Mesendoderm (in vitro differentiated cells): ENCODE measurements at regions not wholly inside any gene's neighbourhood (a gene's known extent, or its start where the extent isn't known, plus 50 kb on each side); places are given as distances from the start of the nearest gene placed in this dataset.

Experiments used
- DNase-seq: peaks from one replicate; pipeline ENCODE4 v3.0.0; 2013
- H2AK5ac ChIP-seq: 2 replicates; pipeline ENCODE4 v1.6.1; 2013; ENCODE audit warnings: low read length, inconsistent platforms
- H2BK120ac ChIP-seq: 2 replicates; pipeline ENCODE4 v1.6.1; 2013; ENCODE audit warnings: low read depth, mild to moderate bottlenecking, low read length, moderate library complexity, mixed read lengths
- H2BK15ac ChIP-seq: replicated peaks from 2 replicates; pipeline ENCODE4 v1.6.1; 2013; ENCODE audit warnings: low read depth, mild to moderate bottlenecking, moderate library complexity
- H2BK5ac ChIP-seq: 2 replicates; pipeline ENCODE4 v1.6.1; 2013; ENCODE audit warnings: low read length, inconsistent platforms
- H3K18ac ChIP-seq: 2 replicates; pipeline ENCODE4 v1.6.1; 2013; ENCODE audit warnings: mild to moderate bottlenecking, low read length, mixed read lengths
- H3K23ac ChIP-seq: one replicate; pipeline ENCODE4 v1.6.1; 2013; ENCODE audit warnings: low read length
- H3K27ac ChIP-seq: 2 replicates; pipeline ENCODE4 v1.5.1; 2013; ENCODE audit warnings: low read depth, mild to moderate bottlenecking, inconsistent platforms, low read length, moderate library complexity
- H3K27me3 ChIP-seq: 2 replicates; pipeline ENCODE4 v1.6.1; 2013; ENCODE audit warnings: low read length, control low read depth, mild to moderate bottlenecking, inconsistent platforms; ENCODE audit not compliant: insufficient read depth, poor library complexity
- H3K36me3 ChIP-seq: 2 replicates; pipeline ENCODE4 v1.6.1; 2013; ENCODE audit warnings: low read length, inconsistent platforms; ENCODE audit not compliant: control insufficient read depth, insufficient read depth
- H3K4ac ChIP-seq: one replicate; pipeline ENCODE4 v1.6.1; 2013; ENCODE audit warnings: low read depth, mild to moderate bottlenecking, low read length, moderate library complexity
- H3K4me1 ChIP-seq: 2 replicates; pipeline ENCODE4 v1.6.1; 2013; ENCODE audit warnings: low read depth, low read length, inconsistent platforms; ENCODE audit not compliant: control insufficient read depth
- H3K4me2 ChIP-seq: 2 replicates; pipeline ENCODE4 v1.6.1; 2013; ENCODE audit warnings: low read length
- H3K4me3 ChIP-seq: 2 replicates; pipeline ENCODE4 v1.5.1; 2013; ENCODE audit warnings: mild to moderate bottlenecking, low read length
- H3K56ac ChIP-seq: one replicate; pipeline ENCODE4 v1.6.1; 2013; ENCODE audit warnings: low read length
- H3K79me1 ChIP-seq: 2 replicates; pipeline ENCODE4 v1.6.1; 2013; ENCODE audit warnings: low read length, inconsistent platforms
- H3K79me2 ChIP-seq: 2 replicates; pipeline ENCODE4 v1.6.1; 2013; ENCODE audit warnings: mild to moderate bottlenecking, low read length; ENCODE audit not compliant: control insufficient read depth, insufficient read depth
- H3K9ac ChIP-seq: 2 replicates; pipeline ENCODE4 v1.6.1; 2013; ENCODE audit warnings: low read length, inconsistent platforms
- H4K5ac ChIP-seq: one replicate; pipeline ENCODE4 v1.6.1; 2013; ENCODE audit warnings: low read length
- H4K8ac ChIP-seq: one replicate; pipeline ENCODE4 v1.6.1; 2013; ENCODE audit warnings: low read depth, mild to moderate bottlenecking, control low read depth, low read length, moderate library complexity
- WGBS: extraction: QIAGEN DNeasy Blood & Tissue Kit; methylation state at CpG from one replicate; pipeline ENCODE4 v1.1.7; 2013; ENCODE audit warnings: low lambda C conversion rate, missing lambda C conversion rate; ENCODE audit not compliant: insufficient coverage; ENCODE audit errors: extremely low coverage; 5-methylcytosine and 5-hydroxymethylcytosine counted together

DNA sequence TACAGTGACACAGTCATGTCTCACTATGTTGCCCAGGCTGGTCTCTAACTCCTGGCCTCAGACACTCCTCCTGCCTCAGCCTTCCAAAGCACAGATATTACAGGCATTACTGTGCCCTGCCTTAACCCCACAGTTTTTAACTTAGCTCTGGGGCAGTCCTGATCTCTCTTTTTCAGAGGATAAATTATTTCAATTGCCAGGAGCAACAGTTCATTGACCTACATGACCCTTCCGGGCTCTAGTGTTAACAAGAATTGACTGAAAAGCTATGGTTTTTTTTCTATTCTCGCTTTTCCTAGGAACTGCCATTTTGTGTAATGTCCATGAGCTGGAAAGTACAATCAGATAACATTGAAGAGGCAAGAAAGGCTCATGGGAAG, 92.8 kb downstream of the HNRNPLL start:
- no peak overlapping the region for H3K56ac ChIP-seq
- no CpG with 5 or more reads among the region's 2 CpGs for WGBS

GRCh38 chr2:38509314-38509946, 93.3 kb downstream of the HNRNPLL start:
- H2BK5ac ChIP-seq, result no peak overlapping the region
- H3K79me1 ChIP-seq, result no peaks in the 10 kb centered on the region
- no peak overlapping the region for H2BK120ac ChIP-seq
- H3K56ac ChIP-seq, result no peak overlapping the region
- no peak overlapping the region for H4K5ac ChIP-seq
- H3K23ac ChIP-seq, result no peak overlapping the region
- no peak overlapping the region for H3K18ac ChIP-seq
- no peak overlapping the region for H4K8ac ChIP-seq
- H3K27ac ChIP-seq, result no peak overlapping the region
- H3K4me1 ChIP-seq, result no peaks in the 10 kb centered on the region
- H3K4me2 ChIP-seq, result no peak overlapping the region
- H3K9ac ChIP-seq, result no peak overlapping the region
- no peak overlapping the region for H3K4ac ChIP-seq
- H3K27me3 ChIP-seq, result no peaks in the 10 kb centered on the region
- no peak overlapping the region for H3K4me3 ChIP-seq
- no peak for DNase-seq
- no peak overlapping the region for H2AK5ac ChIP-seq
- no peak overlapping the region for H2BK15ac ChIP-seq
- H3K79me2 ChIP-seq, result no peaks in the 10 kb centered on the region
- H3K36me3 ChIP-seq, result no peaks in the 10 kb centered on the region
- WGBS, result no CpG with 5 or more reads among the region's 5 CpGs

More for the DNA sequence above, 92.8 kb downstream of the HNRNPLL start:
- no peaks in the 10 kb centered on the region for H3K27me3 ChIP-seq
- H3K9ac ChIP-seq, result no peak overlapping the region
- H2AK5ac ChIP-seq, result no peak overlapping the region
- no peak overlapping the region for H3K4me3 ChIP-seq
- no peak overlapping the region for H3K27ac ChIP-seq
- H3K79me2 ChIP-seq, result no peaks in the 10 kb centered on the region
- no peak overlapping the region for H4K8ac ChIP-seq
- no peaks in the 10 kb centered on the region for H3K79me1 ChIP-seq
- H2BK15ac ChIP-seq, result no peak overlapping the region
- no peak overlapping the region for H4K5ac ChIP-seq
- H3K18ac ChIP-seq, result no peak overlapping the region
- no peaks in the 10 kb centered on the region for H3K36me3 ChIP-seq
- H3K4ac ChIP-seq, result no peak overlapping the region
- no peak for DNase-seq
- no peaks in the 10 kb centered on the region for H3K4me1 ChIP-seq
- H3K23ac ChIP-seq, result no peak overlapping the region
- H2BK5ac ChIP-seq, result no peak overlapping the region
- no peak overlapping the region for H3K4me2 ChIP-seq
- no peak overlapping the region for H2BK120ac ChIP-seq

- no peaks in the 10 kb centered on the region for H3K27me3 ChIP-seq
- peak overlapping the region; percentile 73 for H3K56ac ChIP-seq
- peak; percentile 96 for DNase-seq
- H3K36me3 ChIP-seq, result no peaks in the 10 kb centered on the region
- H2BK15ac ChIP-seq, result no peak overlapping the region
- H3K79me1 ChIP-seq, result no peaks in the 10 kb centered on the region
- H3K4me3 ChIP-seq, result no peak overlapping the region
- no peak overlapping the region for H3K23ac ChIP-seq
- H2BK5ac ChIP-seq, result no peak overlapping the region
- no peak overlapping the region for H3K18ac ChIP-seq
- no peak overlapping the region for H4K8ac ChIP-seq
- H3K4ac ChIP-seq, result no peak overlapping the region
- no peak overlapping the region for H4K5ac ChIP-seq
- H3K4me1 ChIP-seq, result no peaks in the 10 kb centered on the region
- no peak overlapping the region for H2AK5ac ChIP-seq
- no CpG with 5 or more reads among the region's 10 CpGs for WGBS
- no peak overlapping the region for H3K27ac ChIP-seq
- H3K79me2 ChIP-seq, result no peaks in the 10 kb centered on the region
- peak overlapping the region; percentile 15 for H3K9ac ChIP-seq
- H3K4me2 ChIP-seq, result no peak overlapping the region
- H2BK120ac ChIP-seq, result no peak overlapping the region
Observed at GRCh38 chr2:38508311-38509039, 94.3 kb downstream of the HNRNPLL start.

DNA sequence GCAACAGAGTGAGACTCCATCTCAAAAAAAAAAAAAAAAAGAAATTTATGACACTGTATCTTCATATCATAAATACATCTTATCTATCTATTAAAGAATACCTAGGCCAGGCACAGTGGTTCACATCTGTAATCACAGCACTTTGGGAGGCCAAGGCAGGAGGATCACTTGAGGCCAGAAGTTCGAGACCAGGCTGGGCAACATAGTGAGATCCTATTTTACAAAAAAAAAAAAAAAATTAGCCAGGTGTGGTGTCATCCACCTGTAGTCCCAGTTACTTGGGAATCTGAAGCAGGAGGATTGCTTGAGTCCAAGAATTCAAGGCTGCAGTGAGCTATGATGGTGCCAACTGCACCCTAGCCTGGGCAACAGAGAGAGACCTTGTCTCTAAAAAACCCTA, 95.0 kb downstream of the HNRNPLL start:
- no peak overlapping the region for H3K9ac ChIP-seq
- H3K79me1 ChIP-seq, result no peaks in the 10 kb centered on the region
- no peak overlapping the region for H3K18ac ChIP-seq
- H4K8ac ChIP-seq, result no peak overlapping the region
- no CpG with 5 or more reads among the region's 1 CpG for WGBS
- no peak overlapping the region for H4K5ac ChIP-seq
- no peaks in the 10 kb centered on the region for H3K4me1 ChIP-seq
- H2BK15ac ChIP-seq, result no peak overlapping the region
- H3K27ac ChIP-seq, result no peak overlapping the region
- no peaks in the 10 kb centered on the region for H3K79me2 ChIP-seq
- no peak overlapping the region for H3K23ac ChIP-seq
- H3K4me3 ChIP-seq, result no peak overlapping the region
- no peak overlapping the region for H2AK5ac ChIP-seq
- H3K27me3 ChIP-seq, result no peaks in the 10 kb centered on the region
- H3K4ac ChIP-seq, result no peak overlapping the region
- H3K36me3 ChIP-seq, result no peaks in the 10 kb centered on the region
- H2BK5ac ChIP-seq, result no peak overlapping the region
- no peak for DNase-seq
- no peak overlapping the region for H2BK120ac ChIP-seq
- H3K56ac ChIP-seq, result no peak overlapping the region
- no peak overlapping the region for H3K4me2 ChIP-seq

GRCh38 chr2:38505779-38506178, 96.9 kb downstream of the HNRNPLL start:
- no peak overlapping the region for H2BK15ac ChIP-seq
- no peaks in the 10 kb centered on the region for H3K79me2 ChIP-seq
- no CpG with 5 or more reads among the region's 3 CpGs for WGBS
- H4K5ac ChIP-seq, result no peak overlapping the region
- H3K23ac ChIP-seq, result no peak overlapping the region
- H3K4ac ChIP-seq, result no peak overlapping the region
- no peak overlapping the region for H3K56ac ChIP-seq
- H3K4me3 ChIP-seq, result no peak overlapping the region
- no peak overlapping the region for H2BK5ac ChIP-seq
- no peaks in the 10 kb centered on the region for H3K79me1 ChIP-seq
- no peak overlapping the region for H3K9ac ChIP-seq
- no peaks in the 10 kb centered on the region for H3K27me3 ChIP-seq
- H3K4me1 ChIP-seq, result no peaks in the 10 kb centered on the region
- H2BK120ac ChIP-seq, result no peak overlapping the region
- no peak overlapping the region for H3K18ac ChIP-seq
- no peak overlapping the region for H3K4me2 ChIP-seq
- H3K36me3 ChIP-seq, result no peaks in the 10 kb centered on the region
- H3K27ac ChIP-seq, result no peak overlapping the region
- DNase-seq, result peak; percentile 67
- H2AK5ac ChIP-seq, result no peak overlapping the region
- H4K8ac ChIP-seq, result no peak overlapping the region
